ENCODE measurements at regions not wholly inside any gene's neighbourhood (a gene's known extent, or its start where the extent isn't known, plus 50 kb on each side); places are given as distances from the start of the nearest gene placed in this dataset.
"Not testable (repeated sequence)": the region's sequence is repeated elsewhere in the genome, so short reads cannot be mapped to it uniquely, and the experiment has no call there.

GRCh38 chr3:20561166-20561565 is 375.2 kb upstream of the SGO1 start:
- no peak for DNase-seq (ENCODE audit: low spot score)

DNA sequence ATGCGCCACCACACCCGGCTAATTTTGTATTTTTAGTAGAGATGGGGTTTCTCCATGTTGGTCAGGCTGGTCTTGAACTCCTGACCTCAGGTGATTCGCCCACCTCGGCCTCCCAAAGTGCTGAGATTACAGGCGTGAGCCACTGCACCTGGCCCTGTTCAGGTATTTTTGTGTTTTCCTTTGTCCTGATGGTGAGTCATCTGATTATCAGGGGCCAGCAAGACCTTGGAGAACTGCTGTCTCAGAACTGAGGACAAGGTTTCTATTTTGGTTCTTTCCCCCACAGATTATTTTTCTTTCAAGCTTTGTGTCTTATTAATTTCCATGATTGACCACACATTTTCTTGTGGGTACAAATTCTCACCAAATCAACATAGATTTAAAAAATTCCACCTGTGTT is 374.4 kb upstream of the SGO1 start:
- not testable (repeated sequence) for DNase-seq (ENCODE audit: low spot score)

DNA sequence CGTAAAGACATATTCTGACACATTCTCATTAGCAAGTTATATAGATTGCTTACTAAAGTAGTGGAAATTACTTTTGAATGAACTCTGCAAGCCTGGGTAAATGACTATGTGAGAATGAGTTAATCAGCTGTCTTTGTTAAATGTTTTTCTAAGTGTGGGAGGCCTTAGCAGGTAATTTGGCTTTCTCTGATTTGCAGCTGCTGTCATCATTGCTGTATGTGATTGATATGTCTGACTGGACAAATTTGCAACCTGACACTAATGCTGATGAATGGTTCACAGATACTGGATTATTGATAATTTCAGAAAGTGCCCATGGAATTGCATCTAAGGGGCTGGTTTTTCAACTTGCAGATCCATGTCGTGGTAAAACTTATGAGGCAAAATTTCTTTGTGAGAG is 372.2 kb upstream of the SGO1 start:
- DNase-seq (ENCODE audit: low spot score) = no peak

DNA sequence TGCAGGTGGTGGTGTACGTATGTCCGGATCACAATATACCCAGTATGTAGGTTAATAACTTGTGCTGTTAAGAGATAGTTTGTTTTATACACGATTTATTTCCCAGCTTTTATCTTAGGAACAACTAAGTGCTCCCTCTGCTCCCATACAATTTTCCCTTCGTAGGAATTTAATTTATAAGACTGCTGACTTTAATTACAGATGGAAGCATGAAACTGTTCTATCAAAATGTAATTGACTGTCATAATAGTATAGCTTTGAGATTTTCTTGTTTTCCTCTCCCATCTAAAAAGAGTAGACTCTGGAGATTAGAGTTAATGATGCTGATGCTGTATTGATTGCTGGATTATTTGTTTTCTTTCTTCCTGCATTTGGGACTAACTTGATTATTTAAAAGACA is 370.7 kb upstream of the SGO1 start:
- DNase-seq (ENCODE audit: low spot score) = no peak

GRCh38 chr3:20552605-20553275 is 366.7 kb upstream of the SGO1 start:
- no peak for DNase-seq (ENCODE audit: low spot score)

DNA sequence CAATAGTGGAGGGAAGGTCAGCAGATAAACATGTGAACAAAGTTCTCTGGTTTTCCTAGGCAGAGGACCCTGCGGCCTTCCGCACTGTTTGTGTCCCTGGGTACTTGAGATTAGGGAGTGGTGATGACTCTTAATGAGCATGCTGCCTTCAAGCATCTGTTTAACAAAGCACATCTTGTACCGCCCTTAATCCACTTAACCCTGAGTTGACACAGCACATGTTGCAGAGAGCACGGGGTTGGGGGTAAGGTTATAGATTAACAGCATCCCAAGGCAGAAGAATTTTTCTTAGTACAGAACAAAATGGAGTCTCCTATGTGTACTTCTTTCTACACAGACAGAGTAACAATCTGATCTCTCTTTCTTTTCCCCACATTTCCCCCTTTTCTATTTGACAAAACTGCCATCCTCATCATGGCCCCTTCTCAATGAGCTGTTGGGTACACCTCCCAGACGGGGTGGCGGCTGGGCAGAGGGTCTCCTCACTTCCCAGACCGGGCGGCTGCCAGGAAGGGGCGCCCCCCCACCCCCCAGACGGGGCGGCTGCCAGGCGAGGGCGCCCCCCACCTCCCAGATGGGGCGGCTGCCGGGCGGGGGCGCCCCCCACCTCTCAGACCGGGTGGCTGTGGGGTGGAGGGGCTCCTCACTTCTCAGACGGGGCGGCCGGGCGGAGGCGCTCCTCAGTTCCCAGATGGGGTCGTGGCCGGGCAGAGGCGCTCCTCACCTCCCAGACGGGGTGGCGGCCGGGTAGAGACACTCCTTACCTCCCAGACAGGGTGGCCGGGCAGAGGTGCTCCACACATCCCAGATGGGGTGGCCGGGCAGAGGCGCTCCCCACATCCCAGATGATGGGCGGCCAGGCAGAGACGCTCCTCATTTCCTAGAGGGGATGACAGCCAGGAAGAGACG is 361.6 kb upstream of the SGO1 start:
- DNase-seq (ENCODE audit: low spot score) = not testable (repeated sequence)

DNA sequence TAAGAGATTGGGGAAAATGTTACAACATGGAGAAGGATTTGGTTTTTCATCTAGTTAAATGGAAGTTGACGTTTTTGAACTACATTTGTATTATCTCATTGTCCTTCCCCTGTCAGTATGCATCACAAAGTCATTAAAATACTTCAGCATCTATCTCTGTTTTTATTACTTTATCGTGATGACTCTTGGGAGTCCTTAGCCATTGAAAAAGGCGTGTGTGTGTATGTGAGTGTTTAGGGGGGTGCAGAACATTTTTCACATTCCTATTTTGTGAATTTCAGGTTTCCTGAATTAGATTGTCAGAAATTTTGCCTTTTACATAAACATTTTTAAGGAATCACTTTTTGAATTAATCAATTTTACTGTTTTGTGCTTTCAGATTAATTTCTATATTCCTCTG is 360.6 kb upstream of the SGO1 start:
- DNase-seq (ENCODE audit: low spot score) = no peak

- no peak for DNase-seq (ENCODE audit: low spot score)
These were observed 357.7 kb upstream of the SGO1 start for GRCh38 chr3:20543535-20544226.

GRCh38 chr3:20540066-20540465 is 354.1 kb upstream of the SGO1 start:
- DNase-seq (ENCODE audit: low spot score) = no peak

DNA sequence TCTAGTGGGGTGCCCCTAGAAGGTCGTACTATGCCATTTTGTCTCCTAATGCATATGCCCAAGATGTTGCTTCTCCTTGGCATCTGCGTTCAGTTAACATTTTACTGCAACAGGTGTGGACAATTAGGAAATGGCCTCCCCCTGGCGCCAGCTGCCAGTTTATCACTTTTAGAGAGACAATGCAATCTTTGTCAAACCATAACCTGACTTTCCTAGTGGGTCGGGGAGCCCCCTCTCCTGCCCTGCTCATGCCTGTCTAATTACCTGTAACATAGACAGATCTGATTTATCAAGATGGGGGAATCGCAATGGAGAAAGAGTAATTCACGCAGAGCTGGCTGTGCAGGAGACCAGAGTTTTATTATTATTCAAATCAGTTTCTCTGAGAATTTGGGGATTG is 353.7 kb upstream of the SGO1 start:
- no peak for DNase-seq (ENCODE audit: low spot score)

DNA sequence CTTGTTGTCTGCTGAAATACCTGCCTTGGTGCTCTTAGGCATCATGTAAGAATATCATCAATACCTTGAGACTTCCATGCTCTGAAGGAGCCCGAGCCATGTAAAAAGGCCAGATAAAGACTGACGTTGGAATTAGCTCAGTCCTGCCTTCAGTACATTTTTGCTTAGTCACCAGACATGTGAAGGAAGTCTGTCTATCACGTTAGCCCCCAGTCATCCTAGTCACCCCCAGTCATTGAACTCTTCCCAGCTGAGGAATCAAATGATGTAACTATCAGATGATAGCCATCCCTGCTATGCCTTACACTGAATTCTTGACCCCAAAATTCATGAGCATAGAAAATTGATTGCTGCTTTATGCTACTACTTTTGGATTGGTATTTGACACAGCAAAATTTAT is 351.2 kb upstream of the SGO1 start:
- no peak for DNase-seq (ENCODE audit: low spot score)

DNA sequence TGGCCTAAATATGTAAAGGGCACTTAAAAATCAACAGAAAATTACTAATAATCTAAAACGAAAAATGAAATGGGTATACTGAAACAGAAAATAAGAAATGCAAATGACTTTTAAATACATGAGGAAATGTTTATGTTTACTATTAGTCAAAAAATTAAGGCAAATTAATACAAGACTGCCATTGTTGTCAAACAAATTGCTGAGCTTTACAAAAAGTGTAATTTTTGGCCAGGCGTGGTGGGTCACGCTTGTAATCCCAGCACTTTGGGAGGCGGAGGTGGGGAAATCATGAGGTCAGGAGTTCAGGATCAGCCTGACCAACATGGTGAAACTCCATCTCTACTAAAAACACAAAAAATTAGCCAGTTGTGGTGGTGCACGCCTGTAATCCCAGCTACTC is 343.9 kb upstream of the SGO1 start:
- no peak for DNase-seq (ENCODE audit: low spot score)

- no peak for DNase-seq (ENCODE audit: low spot score)
These were observed 342.3 kb upstream of the SGO1 start for GRCh38 chr3:20528180-20528770.

GRCh38 chr3:20527368-20527767 is 341.4 kb upstream of the SGO1 start:
- DNase-seq (ENCODE audit: low spot score) = no peak

GRCh38 chr3:20524328-20524727 is 338.3 kb upstream of the SGO1 start:
- DNase-seq (ENCODE audit: low spot score) = no peak

DNA sequence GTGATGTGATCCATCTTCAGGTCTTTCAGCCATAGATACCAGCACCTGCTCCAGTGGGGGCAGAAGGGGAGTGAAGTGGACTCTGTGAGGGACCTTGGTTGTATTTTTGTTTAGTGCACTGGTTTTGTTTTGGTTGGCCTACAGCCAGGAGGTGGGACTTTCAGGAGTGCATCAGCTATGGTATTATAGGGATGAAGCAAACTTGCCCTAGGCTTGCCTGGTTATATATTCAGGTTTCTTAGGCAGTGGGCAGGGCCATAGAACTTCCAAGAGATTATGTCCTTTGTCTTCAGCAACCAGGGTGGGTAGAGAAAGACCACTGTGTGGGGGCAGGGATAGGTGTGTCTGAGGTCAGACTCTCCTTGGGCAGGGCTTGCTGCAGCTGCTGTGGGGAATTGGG is 337.3 kb upstream of the SGO1 start:
- no peak for DNase-seq (ENCODE audit: low spot score)

DNA sequence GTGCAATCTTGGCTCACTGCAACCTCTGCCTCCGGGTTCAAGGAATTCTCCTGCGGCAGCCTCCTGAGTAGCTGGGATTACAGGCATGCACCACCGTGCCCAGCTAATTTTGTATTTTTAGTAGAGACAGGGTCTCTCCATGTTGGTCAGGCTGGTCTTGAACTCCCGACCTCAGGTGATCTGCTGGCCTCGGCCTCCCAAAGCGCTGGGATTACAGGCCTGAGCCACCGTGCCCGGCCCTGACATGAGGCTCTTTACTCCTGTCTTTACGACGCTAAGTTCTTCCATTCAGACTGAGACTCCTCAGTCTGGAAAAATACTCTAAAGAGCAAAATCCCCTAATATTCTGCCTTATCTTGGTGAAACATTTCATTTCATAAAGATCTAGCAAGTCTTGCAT is 331.3 kb upstream of the SGO1 start:
- DNase-seq (ENCODE audit: low spot score) = not testable (repeated sequence)

GRCh38 chr3:20516311-20516710 is 330.3 kb upstream of the SGO1 start:
- DNase-seq (ENCODE audit: low spot score) = no peak

DNA sequence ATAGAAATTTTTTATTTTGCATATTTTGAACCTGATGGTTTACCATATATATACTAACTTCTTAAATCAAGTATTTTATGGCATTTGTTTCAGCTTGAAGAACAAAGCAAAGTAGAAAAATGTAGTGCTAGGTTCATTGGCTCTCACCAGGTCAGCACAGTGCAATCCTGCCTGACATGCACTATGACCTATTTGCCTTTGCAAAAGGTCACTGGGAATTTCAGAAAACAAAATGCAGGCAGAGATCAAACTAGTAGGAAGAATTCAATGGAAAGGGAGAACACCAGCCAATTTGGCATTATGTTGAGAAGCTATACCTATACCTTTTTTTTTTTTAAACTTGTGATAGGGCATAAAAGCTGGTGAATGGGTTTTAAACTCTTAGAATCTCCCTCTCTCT is 329.8 kb upstream of the SGO1 start:
- no peak for DNase-seq (ENCODE audit: low spot score)

GRCh38 chr3:20511863-20512505 is 326.0 kb upstream of the SGO1 start:
- DNase-seq (ENCODE audit: low spot score) = peak; percentile 30

GRCh38 chr3:20510396-20510795 is 324.4 kb upstream of the SGO1 start:
- DNase-seq (ENCODE audit: low spot score) = no peak

Measured in HT-29 (cell line).